K562 (cell line): ENCODE measurements at regions not wholly inside any gene's neighbourhood (a gene's known extent, or its start where the extent isn't known, plus 50 kb on each side); places are given as distances from the start of the nearest gene placed in this dataset.
A peak's percentile ranks its signal among the peaks of the same experiment; 100 is the strongest.

Experiments used
- ATF1 ChIP-seq, 2 experiments: fragments of 450-650 bp in 1 of 2; IDR thresholded peaks; 2 replicates each; pipeline ENCODE4 v1.6.1; 2016; ENCODE audit warnings: missing compliant biosample characterization in 1 of 2, missing genetic modification characterization in 1 of 2
- CREB1 ChIP-seq, 2 experiments: sonication (generic) in 1 of 2; formaldehyde crosslinking in 1 of 2; IDR thresholded peaks; 2 replicates each; pipeline versions ENCODE4 v1.6.1 to v1.8.0; 2012 to 2022; ENCODE audit warnings: inconsistent platforms in 1 of 2, mild to moderate bottlenecking in 1 of 2, missing genetic modification reagents in 1 of 2, moderate library complexity in 1 of 2
- HIVEP1 ChIP-seq: fragments of 250-450 bp; sonication (Bioruptor Pico); IDR thresholded peaks from 2 replicates; pipeline ENCODE4 v1.4.0; 2020; ENCODE audit warnings: mild to moderate bottlenecking
- KAT2B ChIP-seq: IDR thresholded peaks from one replicate; pipeline ENCODE4 v1.6.1; 2012; ENCODE audit warnings: low read depth, mild to moderate bottlenecking, control low read depth, inconsistent platforms, low read length, moderate library complexity
- KDM1A ChIP-seq, 2 experiments: fragments of 450-650 bp; IDR thresholded peaks; 2 replicates each; pipeline ENCODE4 v1.6.1; 2016; ENCODE audit warnings: mild to moderate bottlenecking in 2 of 2
- MEF2D ChIP-seq: conservative IDR thresholded peaks from 2 replicates; pipeline ENCODE4 v1.6.1; 2016; ENCODE audit warnings: low read depth, missing genetic modification characterization, missing compliant biosample characterization
- MYC ChIP-seq, 2 experiments: fragments of 250-450 bp in 1 of 2; sonication (Bioruptor Pico) in 1 of 2; IDR thresholded peaks; 2 replicates each; pipeline versions ENCODE4 v1.5.1 to v1.6.1; 2012 to 2021; ENCODE audit warnings: low read depth in 2 of 2, borderline replicate concordance in 1 of 2, improper control_type of control experiment in 1 of 2, low read length in 1 of 2, mild to moderate bottlenecking in 1 of 2, moderate library complexity in 1 of 2
- NBN ChIP-seq: fragments of 450-650 bp; IDR thresholded peaks from 2 replicates; pipeline ENCODE4 v1.6.1; 2016; ENCODE audit warnings: low read depth, mild to moderate bottlenecking
- NFIC ChIP-seq: fragments of 450-650 bp; IDR thresholded peaks from 2 replicates; pipeline ENCODE4 v1.6.1; 2017; ENCODE audit warnings: mild to moderate bottlenecking, inconsistent platforms
- NR2C2 ChIP-seq, 2 experiments: fragments of 200-800 bp in 1 of 2; sonication (Bioruptor generic) in 1 of 2; sonication (generic) in 1 of 2; formaldehyde crosslinking in 1 of 2; IDR thresholded peaks; 2 replicates each; pipeline versions ENCODE4 v1.6.1 to v1.8.0; 2016 to 2022; ENCODE audit warnings: mild to moderate bottlenecking in 1 of 2, missing compliant biosample characterization in 1 of 2, missing genetic modification characterization in 1 of 2, missing genetic modification reagents in 1 of 2
- NRF1 ChIP-seq, 2 experiments: fragments of 450-650 bp; IDR thresholded peaks in 1 of 2; conservative IDR thresholded peaks in 1 of 2; 2 replicates each; pipeline ENCODE4 v1.6.1; 2014; ENCODE audit warnings: mild to moderate bottlenecking in 2 of 2
- PHB ChIP-seq: fragments of 250-450 bp; sonication (Bioruptor Pico); IDR thresholded peaks from 2 replicates; pipeline ENCODE4 v1.5.0; 2021
- RAD21 ChIP-seq, 2 experiments: fragments of 250-450 bp in 1 of 2; fragments of 450-650 bp in 1 of 2; sonication (Bioruptor Pico) in 1 of 2; formaldehyde crosslinking in 1 of 2; IDR thresholded peaks in 1 of 2; conservative IDR thresholded peaks in 1 of 2; 2 replicates each; pipeline versions ENCODE4 v1.4.0 to v1.8.0; 2020 to 2022; ENCODE audit warnings: mild to moderate bottlenecking in 2 of 2, moderate library complexity in 1 of 2
- RCOR1 ChIP-seq, 2 experiments: IDR thresholded peaks; 2 replicates each; pipeline ENCODE4 v1.6.1; 2012; ENCODE audit warnings: low read depth in 2 of 2, low read length in 2 of 2, borderline replicate concordance in 1 of 2, improper control_type of control experiment in 1 of 2
- SMARCC2 ChIP-seq: fragments of 450-650 bp; IDR thresholded peaks from 2 replicates; pipeline ENCODE4 v1.6.1; 2017; ENCODE audit warnings: antibody characterized with exemption, moderate library complexity, mild to moderate bottlenecking, low read depth
- TAF9B ChIP-seq: fragments of 450-650 bp; IDR thresholded peaks from 2 replicates; pipeline ENCODE4 v1.6.1; 2018; ENCODE audit warnings: mild to moderate bottlenecking; ENCODE audit not compliant: partially characterized antibody
- TFAM ChIP-seq: fragments of 250-450 bp; sonication (Bioruptor Pico); conservative IDR thresholded peaks from 2 replicates; pipeline ENCODE4 v1.5.0; 2021; ENCODE audit warnings: mild to moderate bottlenecking, moderate library complexity
- U2AF1 ChIP-seq: fragments of 200-400 bp; formaldehyde crosslinking; optimal IDR thresholded peaks from 2 replicates; pipeline ENCODE3; 2017; ENCODE audit warnings: mild to moderate bottlenecking, low read depth, low read length, moderate library complexity
- ZNF609 ChIP-seq: sonication (generic); formaldehyde crosslinking; IDR thresholded peaks from 2 replicates; pipeline ENCODE4 v1.8.1; 2023; ENCODE audit warnings: missing genetic modification reagents, mild to moderate bottlenecking, borderline replicate concordance
- ZNF740 ChIP-seq, 3 experiments: fragments of 200-800 bp in 1 of 3; sonication (Bioruptor generic) in 1 of 3; sonication (generic) in 1 of 3; formaldehyde crosslinking in 1 of 3; IDR thresholded peaks; 2 replicates each; pipeline versions ENCODE4 v1.6.1 to v1.8.0; 2016 to 2022; ENCODE audit warnings: mild to moderate bottlenecking in 2 of 3, missing compliant biosample characterization in 2 of 3, missing genetic modification characterization in 2 of 3, missing genetic modification reagents in 1 of 3

DNA sequence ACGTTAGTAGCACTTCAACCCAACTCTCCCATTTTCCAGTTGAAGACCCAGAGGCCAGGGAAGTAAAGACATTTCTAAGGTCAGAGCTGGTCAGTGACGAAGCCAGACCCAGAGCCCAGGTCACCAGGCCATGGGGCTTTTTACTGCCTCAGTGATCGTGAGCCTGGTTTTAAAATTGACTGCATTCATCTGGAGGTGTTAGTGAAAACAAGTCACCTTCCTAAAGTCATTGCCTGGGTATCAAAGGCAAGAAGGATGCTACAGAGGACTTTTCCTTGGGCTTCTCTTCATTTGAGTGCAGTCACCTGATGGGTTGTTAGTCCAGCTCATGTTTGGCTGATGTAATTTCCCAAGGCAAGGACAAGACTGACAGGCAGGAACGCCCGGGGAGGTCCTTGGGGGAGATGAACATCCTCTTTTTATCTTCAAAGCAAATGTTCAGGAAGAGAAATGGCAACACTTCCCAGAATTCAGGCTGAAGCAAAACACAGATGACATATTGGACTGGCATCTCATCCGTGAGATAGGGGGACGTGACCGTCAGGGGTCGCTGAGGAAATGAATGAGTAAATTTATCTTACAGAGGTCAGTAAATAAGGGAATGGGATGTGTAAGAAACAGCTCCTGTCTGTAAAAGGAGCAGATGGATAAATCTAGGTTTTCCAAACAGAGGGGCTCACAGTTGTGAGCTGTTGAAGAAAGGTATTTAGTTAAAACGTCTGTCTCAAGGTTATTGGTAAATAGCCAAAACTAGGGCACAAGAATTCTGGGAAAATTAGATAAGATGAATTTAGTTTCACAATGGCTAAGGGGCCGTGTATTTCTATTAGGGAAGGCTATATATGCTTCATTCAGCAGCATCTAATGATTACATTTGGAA, 201.2 kb downstream of the OPA1 start (continued):
- no peak for TF ChIP-seq ZNF740 (CRISPR knock-in tag; IDR thresholded peaks at IDR 0.05)
- no peak for TF ChIP-seq ZNF740 (tag; IDR thresholded peaks at IDR 0.05)
- TF ChIP-seq KDM1A (IDR thresholded peaks at IDR 0.05), result peak in 1 of 2 experiments; percentile 16; a peak in 1 of 4 replicates
- peak; percentile 33 to 61 for TF ChIP-seq RAD21 (CRISPR knock-in tag; conservative IDR thresholded peaks at IDR 0.05 in 1 of 2, IDR thresholded peaks at IDR 0.05 in 1 of 2)
- TF ChIP-seq MEF2D (tag), result peak; percentile 12; the same call in 1 of the 2 replicates
- no peak for TF ChIP-seq ATF1 (CRISPR knock-in tag; IDR thresholded peaks at IDR 0.05)
- peak; percentile 43 for TF ChIP-seq ATF1 (tag; IDR thresholded peaks at IDR 0.05)
- TF ChIP-seq ZNF609, result no peak
- peak; percentile 90 for TF ChIP-seq MYC (IDR thresholded peaks at IDR 0.05; ENCODE audit: low read depth, low read length)
- peak; percentile 52; the same call in 1 of the 2 replicates for TF ChIP-seq MYC (CRISPR knock-in tag; IDR thresholded peaks at IDR 0.05; ENCODE audit: borderline replicate concordance, low read depth)
- TF ChIP-seq KAT2B, result no peak
- TF ChIP-seq NBN, result peak; percentile 29; the same call in 1 of the 2 replicates
- TF ChIP-seq NFIC, result peak; percentile 56
- TF ChIP-seq NR2C2 (CRISPR knock-in tag; IDR thresholded peaks at IDR 0.05), result no peak
- peak; percentile 73 for TF ChIP-seq NR2C2 (tag; IDR thresholded peaks at IDR 0.05)
- TF ChIP-seq U2AF1, result no peak
- TF ChIP-seq TAF9B, result peak; percentile 56
- TF ChIP-seq SMARCC2, result 0 out of 2 replicates have a peak, but pooled peaks have one; percentile 13
- TF ChIP-seq HIVEP1 (CRISPR knock-in tag), result 0 out of 2 replicates have a peak, but pooled peaks have one; percentile 38
- no peak for TF ChIP-seq CREB1 (IDR thresholded peaks at IDR 0.05)
- no peak for TF ChIP-seq CREB1 (CRISPR knock-in tag; IDR thresholded peaks at IDR 0.05)
- no peak for TF ChIP-seq PHB (CRISPR knock-in tag)
- TF ChIP-seq RCOR1 (IDR thresholded peaks at IDR 0.05; ENCODE audit: borderline replicate concordance in 1 of 2, low read depth in 2 of 2, low read length in 2 of 2), result peak in 1 of 2 experiments; percentile 91; a peak in 1 of 4 replicates
- TF ChIP-seq TFAM (CRISPR knock-in tag), result no peak
- TF ChIP-seq NRF1 (conservative IDR thresholded peaks at IDR 0.05 in 1 of 2, IDR thresholded peaks at IDR 0.05 in 1 of 2), result peak in 1 of 2 experiments; percentile 28; a peak in 1 of 4 replicates
